ENCODE measurements at regions not wholly inside any gene's neighbourhood (a gene's known extent, or its start where the extent isn't known, plus 50 kb on each side); places are given as distances from the start of the nearest gene placed in this dataset.

DNA sequence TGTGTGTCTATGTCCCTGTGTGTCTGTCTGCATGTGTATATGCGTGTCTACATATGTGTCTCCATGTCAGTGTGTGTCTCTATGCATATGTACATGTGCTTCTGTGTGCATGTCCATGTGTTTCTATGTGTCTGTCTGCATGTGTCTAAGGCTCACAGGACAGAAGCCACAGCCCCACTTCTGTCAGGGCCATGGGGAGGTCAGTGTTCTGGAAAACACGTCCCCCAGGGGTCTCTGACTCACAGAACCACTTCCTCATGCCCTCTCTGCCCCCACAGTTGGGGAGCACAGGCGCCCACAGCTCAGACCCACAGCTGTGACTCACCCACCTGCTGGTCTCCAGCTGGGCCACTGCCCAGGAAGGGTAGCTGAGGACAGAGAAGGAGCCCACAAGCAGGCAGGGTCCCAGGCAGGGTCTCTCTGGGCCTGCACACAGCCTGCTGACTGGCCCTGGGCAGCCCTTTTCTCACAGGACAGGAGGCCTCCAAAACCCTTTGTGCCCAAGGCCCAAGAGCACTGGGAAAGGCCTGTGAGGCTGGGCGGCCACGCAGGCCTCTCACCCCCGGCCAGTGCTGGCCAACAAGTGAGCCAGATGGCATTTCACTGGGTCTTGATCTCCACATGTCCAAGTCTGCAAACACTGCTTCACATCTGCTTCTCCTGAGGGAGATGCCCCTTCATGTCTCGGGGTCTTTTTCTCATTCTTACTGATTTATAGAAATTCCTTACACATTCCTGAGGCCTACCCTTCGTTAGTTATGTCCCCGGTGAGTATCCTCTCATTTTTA is 102.9 kb upstream of the FAM20C start:
- Histone ChIP-seq H3K9me3 (no peaks in the 10 kb centered on the region), H3K27ac (peak overlapping the region in 1 of 3 donors; percentile 7), H3K27me3 (no peaks in the 10 kb centered on the region), H3K4me1 (peaks cover 11 to 25% of the 10 kb centered on the region in 2 donors), H3K36me3 (no peaks in the 10 kb centered on the region), H3K4me3 (replicated peaks in 1 of 3) (no peak overlapping the region)
- intact Hi-C loops (cut with DNase I) = no loop called here
- peak in 1 of 2 donors; percentile 22 for DNase-seq
- WGBS, 2 donors = 73 to 85% methylated on average over 8 to 9 of the region's 9 CpGs
- no peak for TF ChIP-seq POLR2A (IDR thresholded peaks at IDR 0.05)
- TF ChIP-seq, protein P1, sequence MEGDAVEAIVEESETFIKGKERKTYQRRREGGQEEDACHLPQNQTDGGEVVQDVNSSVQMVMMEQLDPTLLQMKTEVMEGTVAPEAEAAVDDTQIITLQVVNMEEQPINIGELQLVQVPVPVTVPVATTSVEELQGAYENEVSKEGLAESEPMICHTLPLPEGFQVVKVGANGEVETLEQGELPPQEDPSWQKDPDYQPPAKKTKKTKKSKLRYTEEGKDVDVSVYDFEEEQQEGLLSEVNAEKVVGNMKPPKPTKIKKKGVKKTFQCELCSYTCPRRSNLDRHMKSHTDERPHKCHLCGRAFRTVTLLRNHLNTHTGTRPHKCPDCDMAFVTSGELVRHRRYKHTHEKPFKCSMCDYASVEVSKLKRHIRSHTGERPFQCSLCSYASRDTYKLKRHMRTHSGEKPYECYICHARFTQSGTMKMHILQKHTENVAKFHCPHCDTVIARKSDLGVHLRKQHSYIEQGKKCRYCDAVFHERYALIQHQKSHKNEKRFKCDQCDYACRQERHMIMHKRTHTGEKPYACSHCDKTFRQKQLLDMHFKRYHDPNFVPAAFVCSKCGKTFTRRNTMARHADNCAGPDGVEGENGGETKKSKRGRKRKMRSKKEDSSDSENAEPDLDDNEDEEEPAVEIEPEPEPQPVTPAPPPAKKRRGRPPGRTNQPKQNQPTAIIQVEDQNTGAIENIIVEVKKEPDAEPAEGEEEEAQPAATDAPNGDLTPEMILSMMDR (IDR thresholded peaks at IDR 0.05) = no peak

GRCh38 chr7:90111-91063 is 102.0 kb upstream of the FAM20C start:
- DNase-seq = no peak
- 86 to 89% methylated on average over 13 of the region's 13 CpGs for WGBS, 2 donors
- Histone ChIP-seq H3K4me1 (peaks cover 10 to 21% of the 10 kb centered on the region in 2 donors), H3K36me3 (no peaks in the 10 kb centered on the region), H3K4me3 (replicated peaks in 1 of 3) (no peak overlapping the region), H3K9me3 (no peaks in the 10 kb centered on the region), H3K27ac (no peak overlapping the region), H3K27me3 (no peaks in the 10 kb centered on the region)
- intact Hi-C loops (cut with DNase I) = no loop called here
- TF ChIP-seq, protein P1 (IDR thresholded peaks at IDR 0.05) = no peak
- no peak for TF ChIP-seq POLR2A (IDR thresholded peaks at IDR 0.05)

DNA sequence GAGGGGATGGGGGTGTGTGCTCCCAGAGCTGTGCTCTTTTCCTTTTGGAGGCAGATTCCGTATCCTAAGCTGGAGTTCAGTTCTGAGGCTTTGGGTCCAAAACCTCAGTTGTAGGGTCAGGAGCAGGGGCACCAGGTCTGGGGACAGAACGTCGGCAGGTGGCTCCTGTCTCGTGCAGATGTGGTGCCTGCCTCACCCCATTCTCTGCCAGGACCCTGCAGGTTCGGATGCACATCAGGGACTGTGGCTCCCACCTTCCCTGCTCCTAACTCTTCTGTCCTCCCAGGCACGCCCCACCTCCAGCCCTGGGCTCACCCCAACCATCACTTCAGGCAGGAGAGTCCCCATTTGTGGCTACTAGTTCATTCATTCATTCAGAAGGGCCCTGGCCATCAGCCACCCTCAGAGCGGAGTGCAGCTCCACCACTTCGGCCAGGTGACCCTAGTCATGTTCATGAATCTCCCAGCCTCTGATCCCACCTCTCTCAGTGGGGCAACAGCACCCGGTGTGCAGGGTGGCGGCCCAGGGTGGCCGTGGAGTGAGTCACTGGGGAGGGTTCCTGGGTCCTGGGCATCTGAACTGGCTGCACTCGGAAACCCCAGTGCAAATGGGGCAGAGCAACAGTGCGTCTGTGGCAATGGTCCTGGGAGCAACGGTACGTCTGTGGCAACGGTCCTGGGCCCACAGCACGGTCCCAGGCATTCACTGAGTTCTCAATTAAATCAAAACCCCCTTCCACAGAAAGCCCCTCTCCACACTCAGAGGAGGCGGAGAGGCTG is 100.8 kb upstream of the FAM20C start:
- intact Hi-C loops (cut with DNase I) = no loop called here
- no peaks in the 10 kb centered on the region for H3K9me3 ChIP-seq
- WGBS, 2 donors = 92 to 94% methylated on average over 16 to 18 of the region's 18 CpGs
- H3K36me3 ChIP-seq = no peaks in the 10 kb centered on the region
- H3K4me3 ChIP-seq (replicated peaks in 1 of 3) = no peak overlapping the region
- H3K27ac ChIP-seq = no peak overlapping the region
- peaks cover 5 to 15% of the 10 kb centered on the region in 2 donors for H3K4me1 ChIP-seq
- DNase-seq = no peak
- TF ChIP-seq, protein P1 (IDR thresholded peaks at IDR 0.05) = no peak
- no peak for TF ChIP-seq POLR2A (IDR thresholded peaks at IDR 0.05)
- no peaks in the 10 kb centered on the region for H3K27me3 ChIP-seq

GRCh38 chr7:92231-92674 is 100.1 kb upstream of the FAM20C start:
- DNase-seq = no peak
- WGBS, 2 donors = 75 to 83% methylated on average over 6 of the region's 6 CpGs
- peaks cover 5 to 15% of the 10 kb centered on the region in 2 donors for H3K4me1 ChIP-seq
- no peak overlapping the region for H3K27ac ChIP-seq
- no peaks in the 10 kb centered on the region for H3K9me3 ChIP-seq
- no peaks in the 10 kb centered on the region for H3K27me3 ChIP-seq
- H3K4me3 ChIP-seq (replicated peaks in 1 of 3) = no peak overlapping the region
- TF ChIP-seq, protein P1 (IDR thresholded peaks at IDR 0.05) = no peak
- TF ChIP-seq POLR2A (IDR thresholded peaks at IDR 0.05) = no peak
- intact Hi-C loops (cut with DNase I) = no loop called here
- H3K36me3 ChIP-seq = no peaks in the 10 kb centered on the region

All from thyroid gland (tissue), 4 donors.